GM12875 (cell line): ENCODE measurements at regions not wholly inside any gene's neighbourhood (a gene's known extent, or its start where the extent isn't known, plus 50 kb on each side); places are given as distances from the start of the nearest gene placed in this dataset.
"Not testable (repeated sequence)": the region's sequence is repeated elsewhere in the genome, so short reads cannot be mapped to it uniquely, and the experiment has no call there.

Source experiments
- H3K4me3 ChIP-seq: one replicate; pipeline ENCODE4 v1.5.1; 2011; ENCODE audit warnings: low read depth, low read length, control low read depth
- TF ChIP-seq, protein P1 (sequence below): IDR thresholded peaks from 2 replicates; pipeline ENCODE4 v1.5.1; 2011; ENCODE audit warnings: low read depth, mild to moderate bottlenecking, control low read depth, inconsistent platforms, low read length, moderate library complexity, borderline replicate concordance; ENCODE audit not compliant: insufficient read depth

- TF ChIP-seq, protein P1, sequence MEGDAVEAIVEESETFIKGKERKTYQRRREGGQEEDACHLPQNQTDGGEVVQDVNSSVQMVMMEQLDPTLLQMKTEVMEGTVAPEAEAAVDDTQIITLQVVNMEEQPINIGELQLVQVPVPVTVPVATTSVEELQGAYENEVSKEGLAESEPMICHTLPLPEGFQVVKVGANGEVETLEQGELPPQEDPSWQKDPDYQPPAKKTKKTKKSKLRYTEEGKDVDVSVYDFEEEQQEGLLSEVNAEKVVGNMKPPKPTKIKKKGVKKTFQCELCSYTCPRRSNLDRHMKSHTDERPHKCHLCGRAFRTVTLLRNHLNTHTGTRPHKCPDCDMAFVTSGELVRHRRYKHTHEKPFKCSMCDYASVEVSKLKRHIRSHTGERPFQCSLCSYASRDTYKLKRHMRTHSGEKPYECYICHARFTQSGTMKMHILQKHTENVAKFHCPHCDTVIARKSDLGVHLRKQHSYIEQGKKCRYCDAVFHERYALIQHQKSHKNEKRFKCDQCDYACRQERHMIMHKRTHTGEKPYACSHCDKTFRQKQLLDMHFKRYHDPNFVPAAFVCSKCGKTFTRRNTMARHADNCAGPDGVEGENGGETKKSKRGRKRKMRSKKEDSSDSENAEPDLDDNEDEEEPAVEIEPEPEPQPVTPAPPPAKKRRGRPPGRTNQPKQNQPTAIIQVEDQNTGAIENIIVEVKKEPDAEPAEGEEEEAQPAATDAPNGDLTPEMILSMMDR: no peak
- no peak overlapping the region for H3K4me3 ChIP-seq
Observed at GRCh38 chrX:108947205-108947604, 210.8 kb upstream of the IRS4 start.

DNA sequence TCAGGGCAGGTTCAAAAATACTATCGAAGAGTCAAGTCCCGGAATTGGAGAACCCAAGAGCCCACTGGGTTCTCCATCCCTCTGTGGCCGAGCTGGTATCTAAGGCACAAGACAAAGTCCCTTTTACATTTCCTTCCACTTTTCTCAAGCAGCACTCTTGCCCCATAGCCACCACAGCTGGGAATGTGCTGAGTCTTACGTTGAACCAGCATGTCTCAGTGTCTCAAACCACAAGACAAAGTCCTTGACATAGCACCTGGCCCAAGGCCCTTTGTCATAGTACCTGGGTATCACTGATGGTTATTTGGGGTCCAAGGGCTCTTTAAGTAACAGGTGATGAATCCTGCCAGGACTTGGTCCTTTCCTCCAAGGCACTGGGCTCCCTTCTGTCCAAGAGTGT lies 210.2 kb upstream of the IRS4 start:
- TF ChIP-seq, protein P1: no peak
- H3K4me3 ChIP-seq: no peak overlapping the region

DNA sequence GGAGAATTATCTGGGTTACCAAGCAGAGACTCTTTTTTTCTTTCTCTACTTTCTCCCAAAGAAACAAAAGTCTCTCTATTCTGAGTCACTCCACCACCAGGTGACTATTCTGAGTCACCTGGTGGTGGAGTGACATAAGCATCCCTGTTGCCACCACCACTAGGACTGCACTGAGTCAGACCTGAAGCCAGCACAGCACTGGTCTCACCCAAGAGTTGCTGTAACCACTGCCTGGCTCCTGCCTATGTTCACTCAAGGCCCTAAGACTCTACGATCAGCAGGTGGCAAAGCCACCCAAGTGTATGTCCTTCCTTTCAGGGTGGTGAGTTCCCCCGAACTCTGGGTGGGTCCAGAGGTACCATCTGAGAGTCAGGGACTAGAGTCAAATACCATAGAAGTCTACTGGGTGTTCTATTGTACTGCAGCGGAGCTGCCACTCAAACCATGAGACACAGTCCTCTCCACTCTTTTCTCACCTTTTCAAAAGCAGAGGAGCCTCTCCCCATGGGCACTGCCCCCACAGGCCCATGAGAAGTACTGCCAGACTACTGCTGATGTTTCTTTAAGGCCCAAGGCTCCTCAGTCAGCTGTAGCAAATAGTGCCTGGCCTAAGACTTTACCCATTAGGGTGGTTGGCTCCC lies 209.6 kb upstream of the IRS4 start:
- H3K4me3 ChIP-seq: no peak overlapping the region
- TF ChIP-seq, protein P1: no peak

DNA sequence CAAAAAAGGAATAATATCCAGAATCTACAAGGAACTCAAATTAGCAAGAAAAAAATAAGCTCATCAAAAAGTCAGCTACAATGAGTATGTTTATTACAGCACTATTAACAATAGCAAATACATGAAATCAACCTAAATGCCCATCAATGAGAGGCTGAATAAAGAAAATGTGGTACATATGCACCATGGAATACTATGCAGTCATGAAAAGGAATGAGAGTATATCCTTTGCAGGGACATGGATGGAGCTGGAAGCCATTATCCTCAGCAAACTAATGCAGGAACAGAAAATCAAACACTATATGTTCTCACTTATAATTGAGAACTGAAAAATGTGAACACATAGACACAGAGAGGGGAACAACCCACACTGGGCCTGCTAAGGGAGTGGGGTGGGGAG lies 178.4 kb upstream of the IRS4 start:
- TF ChIP-seq, protein P1: no peak
- no peak overlapping the region for H3K4me3 ChIP-seq

DNA sequence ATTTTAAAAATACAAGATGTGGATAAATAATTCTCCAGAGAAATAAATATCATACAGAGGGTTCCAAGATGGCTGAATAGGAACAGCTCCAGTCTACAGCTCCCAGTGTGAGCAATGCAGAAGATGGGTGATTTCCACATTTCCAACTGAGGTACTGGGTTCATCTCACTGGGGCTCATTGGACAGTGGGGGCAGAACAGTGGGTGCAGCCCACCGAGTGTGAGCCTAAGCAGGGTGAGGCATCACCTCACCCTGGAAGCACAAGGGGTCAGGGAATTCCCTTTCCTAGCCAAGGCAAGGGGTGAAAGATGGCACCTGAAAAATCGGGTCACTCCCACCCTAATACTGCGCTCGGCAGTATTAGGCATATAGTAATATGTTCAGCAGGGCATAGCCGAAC lies 167.5 kb upstream of the IRS4 start:
- not testable (repeated sequence) for H3K4me3 ChIP-seq

DNA sequence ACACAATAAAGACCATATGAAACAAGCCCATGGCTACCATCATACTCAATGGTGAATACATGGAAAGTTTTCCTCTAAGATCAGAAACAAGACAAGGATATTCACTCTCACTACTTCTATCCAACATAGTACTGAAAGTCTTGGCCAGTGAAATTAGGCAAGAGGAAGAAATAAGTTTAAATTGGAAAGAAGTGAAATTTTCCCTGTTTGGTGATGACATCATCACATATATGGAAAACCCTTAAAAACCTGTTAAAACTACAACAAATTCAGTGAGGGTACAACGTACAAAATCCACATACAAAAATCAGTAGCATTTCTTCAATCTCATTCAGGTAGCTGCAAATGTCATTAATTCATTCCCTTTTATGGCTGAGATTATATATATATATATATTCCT lies 164.0 kb upstream of the IRS4 start:
- H3K4me3 ChIP-seq: no peak overlapping the region
- TF ChIP-seq, protein P1: no peak

GRCh38 chrX:108896349-108896748 lies 160.0 kb upstream of the IRS4 start:
- H3K4me3 ChIP-seq: not testable (repeated sequence)

GRCh38 chrX:108892501-108892900 lies 156.1 kb upstream of the IRS4 start:
- TF ChIP-seq, protein P1: no peak
- no peak overlapping the region for H3K4me3 ChIP-seq
